HPDE6-E6E7 (cell line): ENCODE measurements at regions not wholly inside any gene's neighbourhood (a gene's known extent, or its start where the extent isn't known, plus 50 kb on each side); places are given as distances from the start of the nearest gene placed in this dataset.
"Not testable (repeated sequence)": the region's sequence is repeated elsewhere in the genome, so short reads cannot be mapped to it uniquely, and the experiment has no call there.

Source experiments
- DNase-seq: peaks from one replicate; pipeline ENCODE4 v3.0.0; 2011; ENCODE audit warnings: missing footprints; ENCODE audit errors: extremely low spot score

GRCh38 chr5:125249400-125249799 is 503.0 kb upstream of the ZNF608 start:
- no peak for DNase-seq

GRCh38 chr5:125251703-125252102 is 505.3 kb upstream of the ZNF608 start:
- no peak for DNase-seq

DNA sequence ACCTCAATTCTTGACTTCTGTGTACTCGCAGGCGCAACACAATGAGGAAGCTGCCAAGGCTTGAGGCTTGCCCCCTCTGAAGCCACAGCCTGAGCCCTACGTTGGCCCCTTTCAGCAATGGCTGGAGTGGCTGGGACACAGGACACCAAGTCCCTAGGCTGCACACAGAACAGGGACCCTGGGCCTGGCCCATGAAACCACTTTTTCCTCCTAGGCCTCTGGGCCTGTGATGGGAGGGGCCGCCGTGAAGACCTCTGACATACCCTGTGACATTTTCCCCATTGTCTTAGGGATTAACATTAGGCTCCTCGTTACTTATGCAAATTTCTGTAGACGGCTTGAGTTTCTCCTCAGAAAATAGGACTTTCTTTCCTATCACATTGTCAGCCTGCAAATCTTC is 507.2 kb upstream of the ZNF608 start:
- not testable (repeated sequence) for DNase-seq

- DNase-seq: no peak
Measured at GRCh38 chr5:125254267-125254666, 507.8 kb upstream of the ZNF608 start.

DNA sequence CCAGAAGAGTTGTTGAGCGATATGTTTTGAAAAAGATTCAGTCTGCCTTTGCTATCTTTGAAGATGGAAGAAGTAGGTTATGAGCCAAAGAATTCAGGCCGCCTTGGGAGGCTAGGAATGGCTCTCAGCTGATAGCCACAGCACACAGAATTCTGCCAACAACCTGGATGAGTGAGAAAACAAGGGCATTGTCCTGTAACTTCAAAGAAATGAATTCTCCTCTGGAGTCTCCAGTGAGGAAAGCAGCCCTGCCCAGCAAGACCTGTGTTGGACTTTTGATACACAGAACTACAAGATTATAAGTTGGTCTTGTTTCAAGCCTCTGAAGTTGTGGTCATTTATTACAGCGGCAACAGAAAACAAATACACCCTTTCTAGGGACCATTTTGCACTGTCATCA is 509.9 kb upstream of the ZNF608 start:
- no peak for DNase-seq

DNA sequence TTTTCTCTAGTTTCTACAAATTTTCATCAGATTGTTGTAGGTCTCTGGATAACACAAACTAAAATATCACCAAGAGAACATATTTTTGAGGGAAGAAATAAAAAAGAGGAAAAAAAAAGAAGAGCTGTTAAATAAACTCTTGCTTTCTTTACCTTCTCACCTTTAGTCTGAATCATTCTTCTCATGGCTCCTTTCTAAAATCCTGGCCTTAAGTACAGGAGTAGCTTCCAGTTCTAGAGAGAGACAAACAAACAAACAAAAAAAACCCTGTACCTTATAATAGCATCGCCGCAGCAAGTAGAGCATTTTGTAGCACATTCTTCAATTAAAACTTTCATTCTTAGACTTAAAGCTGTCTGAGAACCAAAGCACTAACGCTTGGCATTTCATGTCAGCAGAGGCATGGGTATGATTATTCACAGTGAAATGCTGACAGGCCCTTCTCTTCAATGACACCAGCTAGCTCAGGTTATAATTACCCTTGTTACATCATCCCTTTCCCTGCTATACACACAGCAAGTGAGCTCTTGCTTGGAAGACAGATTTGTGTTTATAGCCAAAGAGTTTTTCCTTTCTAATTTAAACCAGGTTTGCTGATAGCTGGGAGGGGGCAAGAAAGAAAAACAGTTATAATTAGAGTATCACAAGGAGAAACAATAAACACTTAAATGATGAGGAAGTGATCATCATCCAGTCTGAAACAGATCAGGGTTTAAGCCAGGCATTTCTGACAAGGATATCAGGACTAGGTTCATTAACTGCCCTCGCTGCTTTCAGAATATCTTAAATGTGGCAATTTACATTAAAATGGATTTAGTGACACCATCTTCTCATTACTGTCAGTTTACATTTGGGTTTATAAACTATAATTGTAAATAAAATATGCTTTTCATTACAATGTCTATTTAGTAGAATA is 510.9 kb upstream of the ZNF608 start:
- no peak for DNase-seq

- DNase-seq: no peak
Measured at GRCh38 chr5:125257997-125258396, 511.6 kb upstream of the ZNF608 start.

DNA sequence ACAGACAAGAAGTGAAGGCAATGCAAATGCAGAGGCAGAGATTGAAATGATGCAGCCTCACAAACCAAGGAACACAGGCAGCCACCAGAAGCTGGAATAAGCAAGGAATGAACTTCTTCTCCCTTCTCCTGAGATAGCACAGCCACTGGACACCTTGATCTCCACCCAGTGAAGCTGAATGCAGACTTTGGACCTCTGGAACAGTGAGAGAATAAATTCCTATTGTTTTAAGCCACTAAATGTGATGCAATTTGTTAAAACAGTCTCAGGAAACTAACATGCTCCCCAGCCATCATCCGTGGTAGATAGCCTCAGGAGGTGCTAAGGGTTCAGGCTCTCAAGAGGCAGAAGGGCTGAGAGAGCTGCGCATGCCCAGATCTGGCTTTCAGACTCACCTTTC is 512.2 kb upstream of the ZNF608 start:
- no peak for DNase-seq

GRCh38 chr5:125261505-125262250 is 515.2 kb upstream of the ZNF608 start:
- no peak for DNase-seq

DNA sequence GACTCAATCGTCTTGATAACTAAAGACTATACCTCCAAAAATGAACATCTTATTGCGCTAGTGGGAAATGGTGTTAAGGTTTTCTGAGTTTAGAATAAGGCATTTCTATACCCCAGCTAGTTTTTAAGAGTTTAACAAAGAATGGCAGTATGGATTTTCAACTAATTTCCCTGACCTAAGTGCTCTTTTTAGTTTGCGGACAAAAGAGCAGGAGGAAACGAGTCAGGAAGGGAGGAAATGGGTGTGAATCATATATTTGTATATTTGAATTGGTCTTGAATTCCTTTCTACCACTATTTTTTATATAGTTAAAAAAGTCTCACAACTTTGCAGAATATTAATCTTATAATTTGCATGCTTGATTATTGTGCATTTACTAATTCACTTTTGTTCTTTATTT is 516.3 kb upstream of the ZNF608 start:
- DNase-seq: no peak

DNA sequence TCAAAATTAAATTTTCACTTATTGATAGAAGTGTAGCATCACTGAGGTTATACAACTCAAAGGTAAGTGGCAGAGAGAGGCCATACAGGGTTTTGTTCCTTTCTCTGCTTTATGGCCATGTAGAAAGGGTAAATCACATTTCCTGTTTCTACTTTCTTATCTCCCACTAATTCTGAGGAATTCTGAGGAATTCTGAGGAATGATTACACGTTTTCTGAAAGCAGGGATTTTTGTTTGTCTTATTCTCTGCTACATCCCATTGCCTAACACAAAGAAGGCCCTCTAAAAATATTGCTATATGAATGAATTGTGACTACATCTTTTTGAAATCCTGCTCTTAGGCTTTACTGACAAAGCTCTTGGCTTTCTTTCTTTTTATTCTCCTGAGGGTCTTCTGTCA is 516.9 kb upstream of the ZNF608 start:
- no peak for DNase-seq

- no peak for DNase-seq
Measured at GRCh38 chr5:125266106-125266505, 519.7 kb upstream of the ZNF608 start.

DNA sequence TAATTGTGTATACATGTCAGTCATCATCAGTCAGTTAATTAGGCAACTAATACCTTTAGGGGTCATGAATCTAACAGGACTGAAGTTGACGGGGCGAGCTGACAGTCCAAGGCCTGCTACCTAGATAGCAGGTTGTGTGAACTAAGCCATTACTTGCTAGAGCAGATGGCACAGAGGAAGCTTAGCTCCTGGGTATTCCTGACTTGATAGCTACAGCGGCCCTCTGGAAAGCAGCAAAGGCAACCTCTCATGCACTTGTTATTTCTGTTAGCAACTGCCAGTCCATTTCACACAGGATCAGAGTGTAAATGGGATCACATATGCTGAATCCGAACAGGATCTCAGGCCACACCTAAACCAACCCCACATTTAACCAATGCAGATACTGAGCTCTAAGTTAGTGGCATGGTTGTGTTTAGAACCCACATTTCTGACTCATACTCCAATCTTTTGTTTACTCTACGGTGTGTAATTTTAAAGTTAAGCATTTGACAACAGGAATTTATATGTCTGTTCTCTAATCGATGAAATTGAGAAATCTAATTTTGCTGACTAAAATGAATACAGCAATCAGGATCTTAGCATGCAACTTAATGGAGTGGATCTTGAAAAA is 521.3 kb upstream of the ZNF608 start:
- DNase-seq: no peak

- no peak for DNase-seq
Measured at GRCh38 chr5:125269926-125270325, 523.5 kb upstream of the ZNF608 start.

DNA sequence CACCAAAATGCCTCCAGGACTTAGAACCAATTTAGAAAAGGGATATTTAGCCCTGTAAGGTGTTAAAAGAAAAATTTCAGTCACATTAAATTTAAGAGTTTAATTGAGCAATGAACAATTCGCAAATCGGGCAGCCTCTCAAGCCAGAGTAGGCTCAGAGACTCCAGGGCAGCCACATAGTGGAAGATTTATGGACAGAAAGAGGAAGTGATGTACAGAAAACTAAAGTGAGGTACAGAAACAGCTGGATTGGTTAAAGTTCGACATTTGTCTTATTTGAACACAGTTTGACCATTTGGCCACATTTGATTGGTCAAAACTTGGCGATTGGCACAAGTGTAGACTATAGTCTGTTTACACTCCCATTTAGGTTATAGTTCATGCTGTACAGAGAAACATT is 525.9 kb upstream of the ZNF608 start:
- no peak for DNase-seq

DNA sequence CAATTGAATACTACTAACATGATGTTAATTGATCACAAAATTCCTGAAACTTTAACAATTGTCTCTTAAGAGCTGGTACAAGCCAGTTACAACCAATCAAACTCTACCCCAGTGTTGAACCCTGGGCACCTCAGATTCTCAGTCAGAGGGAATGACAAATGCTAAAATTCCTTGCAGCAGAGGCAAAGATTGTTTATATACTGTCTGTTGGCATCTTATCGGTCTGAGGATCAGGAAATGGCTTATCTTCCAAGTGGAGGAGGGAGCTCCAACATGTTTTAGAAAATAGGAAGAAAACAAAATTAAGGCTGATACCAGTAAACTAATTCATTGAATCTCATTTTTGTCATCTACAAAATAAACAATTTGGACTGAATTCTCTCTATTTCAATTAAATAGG is 527.8 kb upstream of the ZNF608 start:
- DNase-seq: no peak

DNA sequence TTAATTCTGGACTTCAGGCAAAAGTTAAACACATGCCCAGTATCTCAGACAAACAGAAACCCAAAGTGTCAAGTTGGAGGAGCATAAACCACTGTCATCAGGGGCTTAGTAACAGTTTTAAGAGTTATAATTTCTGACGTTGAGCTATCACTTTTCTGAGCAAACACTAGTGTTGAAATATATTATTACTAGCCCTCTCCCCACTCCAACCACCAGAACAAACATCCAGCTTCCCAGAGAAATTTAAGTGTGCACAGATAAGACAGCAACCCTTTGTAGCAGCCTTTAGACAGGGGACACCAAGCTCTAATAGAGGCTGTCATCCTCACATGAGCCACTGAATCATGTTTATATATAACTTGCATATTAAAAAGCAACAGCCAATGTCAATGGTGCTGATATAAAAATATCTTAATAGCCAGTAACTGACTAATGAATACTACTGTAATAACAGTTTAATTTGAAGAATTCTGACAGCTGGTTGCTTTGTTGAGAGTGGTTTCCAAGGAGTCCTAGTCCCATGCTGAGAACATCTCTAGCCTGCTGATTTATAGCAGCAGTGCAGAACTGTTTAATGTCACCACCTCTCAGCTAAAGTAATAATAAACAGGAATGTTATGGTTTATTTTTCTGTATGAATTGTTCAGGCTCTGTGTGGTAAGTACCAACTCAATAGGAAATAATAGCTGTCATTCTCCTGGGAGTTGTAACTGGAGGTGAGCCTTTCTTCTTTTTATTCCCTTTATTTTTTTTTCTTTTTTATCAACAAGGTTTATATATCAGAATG is 528.7 kb upstream of the ZNF608 start:
- DNase-seq: no peak

DNA sequence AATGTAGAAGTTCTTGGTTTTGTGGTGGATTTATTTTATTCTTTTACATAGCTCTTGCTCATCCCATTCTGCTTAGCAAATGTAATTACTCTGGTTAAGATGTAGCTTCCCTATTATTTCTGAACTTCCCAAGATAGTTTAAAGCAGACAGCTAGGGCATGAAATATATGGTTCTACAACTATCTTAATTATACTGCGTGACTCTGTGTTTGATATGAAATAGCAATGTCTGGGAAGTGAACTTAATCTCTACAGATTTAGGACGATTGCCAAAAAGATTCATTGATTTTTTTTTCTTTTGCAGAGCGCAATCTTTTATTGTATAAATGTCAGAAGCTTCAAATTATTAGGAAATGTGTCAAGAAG is 529.3 kb upstream of the ZNF608 start:
- no peak for DNase-seq

DNA sequence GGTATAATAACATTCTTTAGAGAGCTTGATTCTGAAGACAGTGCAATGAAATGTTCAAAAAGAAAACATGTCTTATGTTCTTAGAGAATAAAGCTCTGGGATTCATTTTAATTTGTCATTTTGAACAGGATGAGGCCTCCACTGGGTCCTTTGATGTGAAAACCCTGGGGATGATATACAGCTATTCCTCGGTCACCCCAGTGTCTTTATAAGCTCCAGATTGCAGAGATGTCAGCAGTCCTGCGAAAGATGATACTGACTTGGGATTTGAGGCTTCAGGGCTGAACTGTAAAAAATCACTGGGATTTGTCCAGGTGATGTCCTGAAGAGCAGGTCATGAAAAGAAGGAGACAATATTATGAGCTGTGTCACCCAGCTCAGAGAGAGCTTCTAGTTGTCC is 529.7 kb upstream of the ZNF608 start:
- DNase-seq: no peak

- peak; percentile 84 for DNase-seq
Measured at GRCh38 chr5:125277494-125278154, 531.2 kb upstream of the ZNF608 start.

DNA sequence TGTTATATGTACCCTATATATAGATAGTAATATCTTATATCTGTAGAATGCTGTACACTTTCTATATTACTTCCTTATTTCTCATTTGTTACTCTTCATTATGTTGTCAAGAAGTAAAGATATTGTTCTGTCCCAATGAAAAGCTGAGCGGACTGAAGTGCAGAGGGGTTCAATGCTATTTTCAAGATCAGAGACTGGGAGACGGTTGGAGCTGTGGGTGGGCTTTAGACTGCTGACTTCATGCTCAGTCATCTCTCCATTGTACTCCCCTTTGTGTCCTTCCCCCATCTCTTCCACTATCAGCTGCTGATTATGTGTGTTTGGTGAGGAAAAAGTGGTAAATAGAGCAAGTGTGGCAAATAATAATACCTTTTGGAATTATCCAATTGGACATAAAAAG is 532.3 kb upstream of the ZNF608 start:
- DNase-seq: no peak
